ENCODE measurements at regions not wholly inside any gene's neighbourhood (a gene's known extent, or its start where the extent isn't known, plus 50 kb on each side); places are given as distances from the start of the nearest gene placed in this dataset.

- no peak for TF ChIP-seq GATA2 (IDR thresholded peaks at IDR 0.05; ENCODE audit: low read depth, low read length)
- no peak for TF ChIP-seq GATA3 (IDR thresholded peaks at IDR 0.05; ENCODE audit: low read depth, low read length)
These were observed 238.9 kb downstream of the CYP26B1 start for GRCh38 chr2:71908798-71909197.
